ENCODE measurements at regions not wholly inside any gene's neighbourhood (a gene's known extent, or its start where the extent isn't known, plus 50 kb on each side); places are given as distances from the start of the nearest gene placed in this dataset.

GRCh38 chr12:107826276-107826675 is 51.8 kb downstream of the ASCL4 start:
- H3K4me3 Mint-ChIP-seq: no peak overlapping the region
- CTCF ChIA-PET: no interaction called here
- intact Hi-C loops (cut with DNase I, micrococcal nuclease): no loop called here
- DNase-seq: no peak
- POLR2A ChIA-PET: no interaction called here
- ATAC-seq: no peak
- peaks cover 13% of the 10 kb centered on the region for H3K27me3 Mint-ChIP-seq
- no peaks in the 10 kb centered on the region for H3K36me3 Mint-ChIP-seq (ENCODE audit: low read depth)
- no peaks in the 10 kb centered on the region for H3K4me1 Mint-ChIP-seq
- H3K9me3 Mint-ChIP-seq (ENCODE audit: low read depth): peaks cover 27% of the 10 kb centered on the region
- no peak overlapping the region for H3K27ac Mint-ChIP-seq

- intact Hi-C loops (cut with DNase I, micrococcal nuclease): no loop called here
- H3K27ac Mint-ChIP-seq: no peak overlapping the region
- DNase-seq (no peak), ATAC-seq (no peak)
- CTCF ChIA-PET: no interaction called here
- no peaks in the 10 kb centered on the region for H3K4me1 Mint-ChIP-seq
- H3K36me3 Mint-ChIP-seq (ENCODE audit: low read depth): no peaks in the 10 kb centered on the region
- H3K9me3 Mint-ChIP-seq (ENCODE audit: low read depth): peaks cover 27% of the 10 kb centered on the region
- no peak overlapping the region for H3K4me3 Mint-ChIP-seq
- POLR2A ChIA-PET: no interaction called here
- peaks cover 14% of the 10 kb centered on the region for H3K27me3 Mint-ChIP-seq
These were observed 54.8 kb downstream of the ASCL4 start for GRCh38 chr12:107829271-107829670.

- H3K36me3 Mint-ChIP-seq (ENCODE audit: low read depth): no peaks in the 10 kb centered on the region
- intact Hi-C loops (cut with DNase I, micrococcal nuclease): no loop called here
- DNase-seq (no peak), ATAC-seq (no peak)
- H3K4me3 Mint-ChIP-seq: no peak overlapping the region
- ChIA-PET CTCF (interaction anchor here (0.6 kb wide), 1 partner anchor 364 kb away, joined by 3 read pairs; no protein-coding TSS in a partner anchor), POLR2A (no interaction called here)
- peaks cover 27% of the 10 kb centered on the region for H3K27me3 Mint-ChIP-seq
- no peaks in the 10 kb centered on the region for H3K4me1 Mint-ChIP-seq
- H3K9me3 Mint-ChIP-seq (ENCODE audit: low read depth): peaks cover 4% of the 10 kb centered on the region
- no peak overlapping the region for H3K27ac Mint-ChIP-seq
These were observed 57.9 kb downstream of the ASCL4 start for GRCh38 chr12:107832441-107832840.

- Mint-ChIP-seq H3K4me3 (no peak overlapping the region), H3K9me3 (ENCODE audit: low read depth) (no peaks in the 10 kb centered on the region), H3K4me1 (peaks cover 9% of the 10 kb centered on the region), H3K36me3 (ENCODE audit: low read depth) (no peaks in the 10 kb centered on the region), H3K27me3 (peaks cover 27% of the 10 kb centered on the region), H3K27ac (no peak overlapping the region)
- ATAC-seq: peak; percentile 36
- ChIA-PET CTCF (interaction anchor here (0.7 kb wide), 1 partner anchor 20 kb away, joined by 3 read pairs; no protein-coding TSS in a partner anchor), POLR2A (no interaction called here)
- no peak for DNase-seq
- intact Hi-C loops (cut with DNase I, micrococcal nuclease): no loop called here
These were observed 65.7 kb downstream of the ASCL4 start for GRCh38 chr12:107840186-107840585.

- no peak for DNase-seq
- Mint-ChIP-seq H3K9me3 (ENCODE audit: low read depth) (no peaks in the 10 kb centered on the region), H3K4me3 (no peak overlapping the region), H3K27ac (no peak overlapping the region), H3K27me3 (peaks cover 38% of the 10 kb centered on the region), H3K4me1 (peaks cover 9% of the 10 kb centered on the region), H3K36me3 (ENCODE audit: low read depth) (no peaks in the 10 kb centered on the region)
- intact Hi-C loops (cut with DNase I, micrococcal nuclease): no loop called here
- POLR2A ChIA-PET: no interaction called here
- ATAC-seq: no peak
- CTCF ChIA-PET: interaction anchor here (1.4 kb wide), 1 partner anchor 9 kb away, joined by 3 read pairs; no protein-coding TSS in a partner anchor
These were observed 69.1 kb downstream of the ASCL4 start for GRCh38 chr12:107843351-107844311.

GRCh38 chr12:107844312-107844921 is 69.9 kb downstream of the ASCL4 start:
- no peak for ATAC-seq
- Mint-ChIP-seq H3K36me3 (ENCODE audit: low read depth) (no peaks in the 10 kb centered on the region), H3K4me1 (peaks cover 9% of the 10 kb centered on the region), H3K9me3 (ENCODE audit: low read depth) (no peaks in the 10 kb centered on the region), H3K27me3 (peaks cover 40% of the 10 kb centered on the region), H3K4me3 (no peak overlapping the region), H3K27ac (no peak overlapping the region)
- CTCF ChIA-PET: interaction anchor here (1.4 kb wide), 1 partner anchor 8 kb away, joined by 3 read pairs; no protein-coding TSS in a partner anchor
- no peak for DNase-seq
- intact Hi-C loops (cut with DNase I, micrococcal nuclease): no loop called here
- POLR2A ChIA-PET: no interaction called here

- CTCF ChIA-PET: interaction anchor here (0.7 kb wide), 1 partner anchor 774 kb away, joined by 3 read pairs; no protein-coding TSS in a partner anchor
- H3K4me1 Mint-ChIP-seq: peaks cover 5% of the 10 kb centered on the region
- H3K36me3 Mint-ChIP-seq (ENCODE audit: low read depth): no peaks in the 10 kb centered on the region
- DNase-seq: no peak
- intact Hi-C loops (cut with DNase I, micrococcal nuclease): no loop called here
- H3K9me3 Mint-ChIP-seq (ENCODE audit: low read depth): no peaks in the 10 kb centered on the region
- no peak overlapping the region for H3K27ac Mint-ChIP-seq
- POLR2A ChIA-PET: no interaction called here
- no peak overlapping the region for H3K4me3 Mint-ChIP-seq
- ATAC-seq: no peak
- H3K27me3 Mint-ChIP-seq: peaks cover 40% of the 10 kb centered on the region
These were observed 70.9 kb downstream of the ASCL4 start for GRCh38 chr12:107845226-107845979.

GRCh38 chr12:107845980-107846659 is 71.6 kb downstream of the ASCL4 start:
- no peak for ATAC-seq
- Mint-ChIP-seq H3K9me3 (ENCODE audit: low read depth) (no peaks in the 10 kb centered on the region), H3K4me3 (no peak overlapping the region), H3K27me3 (peaks cover 37% of the 10 kb centered on the region), H3K4me1 (peaks cover 3% of the 10 kb centered on the region), H3K27ac (no peak overlapping the region), H3K36me3 (ENCODE audit: low read depth) (no peaks in the 10 kb centered on the region)
- ChIA-PET POLR2A (no interaction called here), CTCF (interaction anchor here (0.7 to 0.8 kb wide), 2 partner anchors 92 to 773 kb away, joined by 3 read pairs; no protein-coding TSS in a partner anchor)
- DNase-seq: no peak
- intact Hi-C loops (cut with DNase I, micrococcal nuclease): no loop called here

GRCh38 chr12:107847430-107847829 is 72.9 kb downstream of the ASCL4 start:
- Mint-ChIP-seq H3K9me3 (ENCODE audit: low read depth) (no peaks in the 10 kb centered on the region), H3K27me3 (peaks cover 39% of the 10 kb centered on the region)
- POLR2A ChIA-PET: interaction anchor here (0.7 kb wide), 1 partner anchor 460 kb away, joined by 3 read pairs; no protein-coding TSS in a partner anchor

GRCh38 chr12:107847830-107848229 is 73.3 kb downstream of the ASCL4 start:
- intact Hi-C loops (cut with DNase I, micrococcal nuclease): no loop called here
- H3K27me3 Mint-ChIP-seq: peaks cover 39% of the 10 kb centered on the region
- no peak for ATAC-seq
- no peak overlapping the region for H3K4me3 Mint-ChIP-seq
- POLR2A ChIA-PET: interaction anchor here (0.7 kb wide), 1 partner anchor 459 kb away, joined by 3 read pairs; no protein-coding TSS in a partner anchor
- CTCF ChIA-PET: interaction anchor here (0.7 to 1.1 kb wide), 2 partner anchors 12 to 219 kb away, joined by 3 read pairs; no protein-coding TSS in a partner anchor
- H3K4me1 Mint-ChIP-seq: peaks cover 3% of the 10 kb centered on the region
- H3K9me3 Mint-ChIP-seq (ENCODE audit: low read depth): no peaks in the 10 kb centered on the region
- H3K36me3 Mint-ChIP-seq (ENCODE audit: low read depth): no peaks in the 10 kb centered on the region
- DNase-seq: no peak
- H3K27ac Mint-ChIP-seq: no peak overlapping the region

More at GRCh38 chr12:107847430-107847829, 72.9 kb downstream of the ASCL4 start:
- Mint-ChIP-seq H3K27ac (no peak overlapping the region), H3K4me1 (peaks cover 3% of the 10 kb centered on the region), H3K36me3 (ENCODE audit: low read depth) (no peaks in the 10 kb centered on the region), H3K4me3 (no peak overlapping the region)
- no peak for DNase-seq
- intact Hi-C loops (cut with DNase I, micrococcal nuclease): no loop called here
- CTCF ChIA-PET: interaction anchor here (1.1 kb wide), 1 partner anchor 11 kb away, joined by 3 read pairs; no protein-coding TSS in a partner anchor
- no peak for ATAC-seq

GRCh38 chr12:107853479-107853878 is 79.0 kb downstream of the ASCL4 start:
- ChIA-PET CTCF (interaction anchor here (1.5 to 1.6 kb wide), 2 partner anchors 9 to 10 kb away, joined by 3 to 4 read pairs; no protein-coding TSS in a partner anchor), POLR2A (no interaction called here)
- Mint-ChIP-seq H3K4me1 (no peaks in the 10 kb centered on the region), H3K36me3 (ENCODE audit: low read depth) (no peaks in the 10 kb centered on the region), H3K4me3 (no peak overlapping the region), H3K27me3 (peaks cover 25% of the 10 kb centered on the region), H3K27ac (no peak overlapping the region), H3K9me3 (ENCODE audit: low read depth) (no peaks in the 10 kb centered on the region)
- ATAC-seq (no peak), DNase-seq (no peak)
- intact Hi-C loops (cut with DNase I, micrococcal nuclease): no loop called here

Measured in activated CD4-positive, alpha-beta T cell treated with anti-CD3 and anti-CD28 coated beads for 36 hours (primary cell).